Femur (tissue), 1 donor: ENCODE measurements at regions not wholly inside any gene's neighbourhood (a gene's known extent, or its start where the extent isn't known, plus 50 kb on each side); places are given as distances from the start of the nearest gene placed in this dataset.

Experiments used
- DNase-seq: peaks from one replicate; pipeline ENCODE4 v3.0.0-alpha.2; 2017

- no peak for DNase-seq
These were observed 646.1 kb downstream of the IRS1 start for GRCh38 chr2:226153553-226153952.

DNA sequence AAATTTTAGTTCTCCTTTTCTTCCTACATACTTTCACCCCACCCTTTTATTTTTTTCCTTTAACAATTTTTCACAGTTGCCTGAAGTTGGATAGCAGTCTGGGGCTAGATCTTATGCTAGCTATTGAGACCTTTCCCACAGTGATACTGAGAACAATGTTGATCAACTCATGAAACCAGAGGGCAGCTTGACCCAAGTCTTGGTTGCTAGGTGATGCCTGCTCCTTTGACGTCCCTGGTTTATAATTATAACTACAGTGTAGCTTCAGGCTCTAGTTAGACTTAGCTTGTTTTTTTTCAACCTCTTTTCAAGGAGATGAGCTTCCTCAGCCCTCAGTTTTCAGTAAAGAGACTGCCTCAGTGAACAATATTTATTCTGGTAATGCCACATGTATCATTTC is 648.5 kb downstream of the IRS1 start:
- DNase-seq = no peak

GRCh38 chr2:226143091-226143490 is 656.5 kb downstream of the IRS1 start:
- no peak for DNase-seq

- no peak for DNase-seq
These were observed 657.2 kb downstream of the IRS1 start for GRCh38 chr2:226142463-226142862.

DNA sequence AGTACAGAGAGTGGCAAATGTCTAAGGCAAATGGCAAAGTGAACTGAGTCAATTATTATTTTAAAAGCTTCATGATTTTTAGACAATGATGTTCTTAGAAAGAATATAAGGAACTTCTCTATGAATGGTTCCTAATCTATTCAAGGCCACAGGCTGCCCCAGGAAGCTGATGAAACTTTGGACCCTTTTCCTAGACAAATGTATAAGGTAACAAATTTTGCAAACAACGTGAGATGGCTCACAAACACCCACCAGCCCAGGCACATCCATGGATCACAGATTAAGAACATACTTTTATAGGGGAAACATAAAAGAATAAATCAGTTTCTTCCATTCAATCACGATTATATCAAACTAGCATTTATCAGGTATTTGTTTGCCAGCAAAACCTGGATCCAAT is 659.0 kb downstream of the IRS1 start:
- no peak for DNase-seq

DNA sequence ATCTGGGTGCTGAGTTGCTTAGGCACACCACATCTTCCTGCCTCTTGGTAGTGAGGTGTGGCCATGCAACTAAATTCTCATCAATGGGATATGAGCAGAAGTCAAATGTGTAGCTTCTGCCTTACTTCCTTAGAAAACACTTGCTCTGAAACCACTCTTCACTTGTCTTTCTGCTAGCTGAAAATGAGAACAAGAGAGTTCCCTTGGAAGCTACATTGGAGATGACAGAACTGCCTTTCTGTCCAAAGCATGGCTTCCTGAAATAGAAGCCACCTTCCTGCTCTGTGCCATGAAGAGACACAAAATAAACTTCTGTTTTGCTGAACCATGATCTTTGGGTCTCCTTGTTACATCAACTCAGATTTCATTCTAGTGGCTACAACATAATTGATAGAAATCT is 659.9 kb downstream of the IRS1 start:
- DNase-seq = no peak

- no peak for DNase-seq
These were observed 662.3 kb downstream of the IRS1 start for GRCh38 chr2:226137201-226137811.

- DNase-seq = peak; percentile 23
These were observed 662.9 kb downstream of the IRS1 start for GRCh38 chr2:226136739-226137138.

DNA sequence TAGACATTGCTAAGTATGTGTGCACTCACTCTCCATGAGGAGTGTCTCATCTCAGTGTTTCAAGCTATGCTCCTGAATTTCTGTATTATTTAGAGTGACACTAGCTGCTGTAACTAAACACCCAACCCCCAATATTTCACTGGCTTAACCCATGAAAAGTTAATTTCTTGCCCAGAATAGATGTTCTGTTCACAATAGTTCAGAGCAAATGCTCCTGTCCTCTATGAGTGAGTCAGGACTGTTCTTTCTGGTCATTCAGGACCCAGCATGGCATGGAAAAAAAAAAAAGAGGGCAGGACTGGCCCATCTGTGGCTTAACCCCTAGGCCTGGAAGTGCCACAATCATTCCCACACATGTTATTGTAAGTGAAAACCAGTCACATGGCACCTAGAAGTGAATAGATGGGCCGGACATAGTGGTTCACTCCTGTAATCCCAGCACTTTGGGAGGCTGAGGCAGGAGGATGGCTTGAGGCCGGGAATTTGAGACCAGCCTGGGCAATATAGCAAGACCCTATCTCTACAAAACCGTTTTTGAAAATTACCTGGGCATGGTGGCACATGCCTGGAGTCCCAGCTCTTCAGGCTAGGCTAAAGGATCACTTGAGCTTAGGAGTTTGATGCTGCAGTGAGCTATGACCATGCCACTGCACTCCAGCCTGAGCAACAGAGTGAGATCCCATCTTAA is 663.6 kb downstream of the IRS1 start:
- DNase-seq = no peak

- DNase-seq = no peak
These were observed 667.1 kb downstream of the IRS1 start for GRCh38 chr2:226132323-226133215.

DNA sequence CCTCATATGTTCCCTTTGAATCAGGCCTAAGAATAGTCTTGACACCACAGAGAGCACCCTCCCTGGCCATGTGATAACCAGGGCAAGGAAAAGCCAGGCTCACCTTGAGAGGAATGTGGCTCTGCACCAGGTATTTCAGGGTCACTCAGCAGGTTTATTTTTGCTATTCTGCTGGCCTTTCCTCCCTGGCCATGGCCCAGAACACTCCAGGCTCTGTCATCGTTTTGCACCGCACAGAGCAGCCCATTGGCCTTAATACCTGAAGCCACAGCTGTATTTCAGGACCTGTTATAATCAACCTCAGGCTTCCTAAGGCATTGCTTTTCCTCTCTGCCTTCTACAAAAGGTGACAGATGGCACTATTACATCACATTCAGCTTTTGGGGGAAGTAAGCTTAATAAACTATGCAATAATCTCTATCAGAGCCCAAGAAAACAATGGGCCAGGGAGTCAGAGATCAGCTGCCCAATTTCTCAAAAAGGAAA is 668.3 kb downstream of the IRS1 start:
- DNase-seq = no peak

GRCh38 chr2:226130192-226130591 is 669.4 kb downstream of the IRS1 start:
- no peak for DNase-seq

DNA sequence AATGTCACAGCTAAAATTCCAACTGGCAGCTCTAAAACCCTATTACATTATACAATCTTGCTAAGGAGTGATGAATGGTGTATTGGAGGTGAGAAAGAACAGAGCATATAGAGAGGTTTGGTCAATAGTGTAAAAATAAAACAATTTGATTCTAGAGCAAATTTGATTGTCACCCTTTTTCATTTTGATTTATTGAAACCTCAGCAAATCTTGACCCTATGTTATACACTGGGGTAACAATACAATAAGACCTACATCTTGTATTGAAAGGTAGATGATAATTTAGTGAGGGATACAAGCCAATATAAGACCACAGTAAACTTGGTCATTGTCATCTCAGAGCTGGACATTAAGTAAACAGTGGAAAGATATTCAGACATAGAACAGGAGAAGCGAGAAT is 671.9 kb downstream of the IRS1 start:
- DNase-seq = no peak

- DNase-seq = no peak
These were observed 673.5 kb downstream of the IRS1 start for GRCh38 chr2:226126104-226126503.

DNA sequence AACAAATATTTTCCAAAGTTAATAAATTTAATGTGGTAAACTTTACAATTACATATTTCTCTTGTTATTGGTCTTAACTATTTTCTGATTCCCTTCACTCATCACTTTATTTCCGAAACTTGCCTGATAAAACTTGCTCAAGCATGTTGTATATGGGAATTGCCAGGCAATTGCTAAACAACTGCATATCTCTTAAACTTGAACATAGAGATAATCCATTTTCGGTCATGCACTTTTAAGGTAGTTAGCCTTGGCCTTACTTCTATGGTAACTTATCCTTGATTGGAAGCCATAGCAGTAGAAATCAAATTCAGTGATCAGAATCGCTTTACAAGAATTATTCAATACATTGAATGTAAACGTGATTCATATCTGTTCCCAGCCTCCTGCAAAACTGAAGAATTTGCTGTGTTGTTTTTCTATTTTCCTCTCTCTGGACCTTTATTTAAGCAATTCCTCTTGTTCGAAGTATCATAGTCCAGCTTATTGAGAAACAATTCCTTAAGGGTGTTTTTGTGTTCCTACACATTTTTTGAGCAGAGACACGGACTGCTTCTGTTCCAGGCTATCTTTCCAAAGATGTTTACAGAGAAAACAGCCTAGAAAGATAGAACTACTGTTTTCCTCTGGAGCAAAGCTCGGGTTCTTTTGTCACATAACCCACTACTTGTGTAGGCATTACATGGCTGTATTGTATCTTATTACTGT is 674.3 kb downstream of the IRS1 start:
- DNase-seq = no peak

GRCh38 chr2:226124548-226125011 is 675.0 kb downstream of the IRS1 start:
- peak; percentile 26 for DNase-seq

DNA sequence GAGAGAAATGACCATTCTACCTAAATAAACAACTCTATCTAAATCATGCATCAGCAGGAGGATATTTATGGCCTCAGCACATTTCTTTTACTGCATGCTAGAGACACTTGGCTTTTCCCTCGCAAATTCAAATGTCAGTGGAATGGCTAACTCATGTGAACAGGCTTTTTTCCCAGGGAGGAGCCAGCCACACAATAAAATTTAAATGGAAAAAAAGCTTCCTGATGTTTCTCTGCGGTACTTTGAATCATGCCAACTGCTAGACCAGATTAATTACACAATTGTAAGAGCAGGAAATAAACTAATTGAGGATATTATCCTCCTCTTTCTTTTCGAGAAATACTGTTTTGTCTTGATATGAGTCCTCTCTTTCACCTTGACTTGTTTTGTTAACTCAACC is 676.3 kb downstream of the IRS1 start:
- no peak for DNase-seq

GRCh38 chr2:226122041-226122440 is 677.6 kb downstream of the IRS1 start:
- no peak for DNase-seq

- no peak for DNase-seq
These were observed 678.4 kb downstream of the IRS1 start for GRCh38 chr2:226121046-226121738.

DNA sequence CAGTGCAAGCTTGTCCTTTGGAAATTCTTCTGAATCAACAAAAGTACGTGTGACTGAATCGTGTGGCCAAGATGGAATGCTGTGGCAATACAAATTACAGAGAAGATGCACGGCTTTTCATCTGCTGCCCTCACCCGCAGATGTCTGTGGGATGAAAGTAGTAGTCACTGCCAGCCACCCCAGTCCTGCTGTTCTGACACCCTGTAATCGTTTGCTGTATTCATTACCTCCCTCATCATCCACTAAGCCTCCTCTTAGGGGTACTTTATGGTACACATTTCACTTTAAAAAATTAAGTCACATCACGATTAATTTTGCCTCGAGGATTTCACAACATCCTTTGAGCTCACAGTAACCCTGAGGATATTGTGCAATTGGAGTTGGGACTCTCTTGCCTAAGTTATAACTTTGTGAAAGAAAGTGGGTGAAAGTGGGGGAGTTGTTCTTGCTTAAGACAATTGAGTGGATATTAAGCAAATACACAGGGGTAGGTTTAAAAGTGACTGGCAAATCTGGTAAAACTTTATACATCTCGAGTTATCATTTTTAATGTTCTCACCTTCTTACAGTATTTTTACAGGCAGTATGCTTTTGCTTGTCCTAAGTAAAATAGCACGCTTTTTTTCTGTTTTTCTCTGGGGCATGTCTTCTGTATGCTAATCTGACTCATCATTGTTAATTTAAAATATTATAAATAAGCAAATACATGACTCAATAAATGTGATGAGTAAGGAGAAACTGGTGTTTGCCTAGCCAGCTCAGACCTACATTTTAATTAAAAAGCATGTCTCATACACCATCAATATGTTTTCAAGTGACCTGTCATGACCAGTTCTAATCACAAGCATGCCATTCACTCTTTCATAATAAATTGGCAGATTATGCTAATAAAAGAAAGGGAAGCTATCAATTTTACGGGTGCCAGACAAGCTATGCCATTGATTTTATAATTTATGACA is 680.9 kb downstream of the IRS1 start:
- peak; percentile 60 for DNase-seq

- no peak for DNase-seq
These were observed 682.0 kb downstream of the IRS1 start for GRCh38 chr2:226117510-226118065.
